HG03432 (cell line): ENCODE measurements at regions not wholly inside any gene's neighbourhood (a gene's known extent, or its start where the extent isn't known, plus 50 kb on each side); places are given as distances from the start of the nearest gene placed in this dataset.

Experiments
- ATAC-seq: cut with Tn5 transposase; IDR thresholded peaks from one replicate; pipeline ENCODE4 v1.9.1; 2021; ENCODE audit warnings: mild to moderate bottlenecking, moderate library complexity; ENCODE audit not compliant: unreplicated experiment

DNA sequence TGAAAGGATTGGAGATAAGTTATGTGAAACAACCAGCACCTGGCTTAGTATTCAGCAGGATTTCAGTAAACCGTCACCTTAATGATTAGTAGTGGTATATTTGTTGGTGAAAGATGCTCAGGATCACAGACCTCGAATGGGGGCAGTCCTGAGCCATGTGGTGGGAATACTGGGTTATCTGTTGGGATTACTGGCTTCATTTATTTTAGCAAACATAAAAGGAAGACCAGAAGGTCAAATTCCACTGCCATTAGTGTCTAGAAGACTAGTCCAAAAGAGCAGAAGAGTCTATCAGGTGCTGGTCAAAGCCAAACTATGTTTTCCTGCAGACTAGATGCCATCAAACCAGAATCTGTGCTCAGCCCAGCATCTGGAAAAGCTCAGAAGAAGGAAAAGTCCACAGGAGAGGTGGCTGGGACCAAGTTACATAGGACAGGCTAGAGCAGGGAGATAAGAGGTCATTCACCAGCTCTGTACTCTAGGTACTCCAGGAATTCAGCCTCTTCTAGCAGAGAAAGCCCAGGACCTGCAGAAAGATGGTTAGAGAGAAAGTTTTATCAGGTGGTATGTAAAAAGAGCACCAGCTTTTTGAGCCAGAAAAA is 343.4 kb downstream of the PLPP3 start:
- no peak for ATAC-seq

DNA sequence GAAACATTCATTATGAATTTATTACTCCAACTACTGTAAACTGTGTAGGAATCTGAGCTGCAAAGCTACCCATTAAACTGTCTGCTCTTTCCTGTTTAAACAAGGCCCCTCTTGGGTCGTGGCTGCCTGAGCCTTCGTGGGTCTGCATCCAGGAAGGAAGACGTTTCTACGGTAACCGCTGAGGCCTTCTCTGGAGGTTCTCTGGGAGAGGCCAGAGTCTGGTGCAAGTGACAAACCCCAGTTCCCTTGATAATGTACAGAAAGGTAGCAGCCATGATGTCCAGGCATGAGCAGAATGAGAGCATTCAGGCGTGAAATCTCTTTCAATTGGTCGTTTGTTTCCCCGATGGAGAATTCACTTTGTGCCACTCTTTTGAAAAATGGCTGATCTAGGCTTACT is 350.2 kb downstream of the PLPP3 start:
- ATAC-seq: no peak

DNA sequence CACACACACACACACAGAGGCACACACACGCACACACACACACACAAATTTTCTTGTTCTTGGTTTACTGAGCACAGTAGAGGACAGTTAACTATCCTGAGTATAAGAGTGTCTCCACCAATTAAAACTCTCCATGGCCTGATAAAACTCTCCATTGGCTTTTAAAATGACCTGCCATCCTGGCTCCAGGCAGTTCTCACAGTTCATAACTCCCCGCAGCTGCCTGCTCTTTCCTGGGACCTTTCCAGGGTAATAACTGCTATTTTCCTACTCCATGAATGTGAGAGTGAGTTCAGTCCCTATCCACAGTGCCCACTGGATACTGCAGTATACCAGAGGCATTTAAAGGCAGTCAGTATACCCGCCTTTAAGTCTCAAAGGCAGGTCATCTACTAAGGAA is 351.5 kb downstream of the PLPP3 start:
- ATAC-seq: no peak

DNA sequence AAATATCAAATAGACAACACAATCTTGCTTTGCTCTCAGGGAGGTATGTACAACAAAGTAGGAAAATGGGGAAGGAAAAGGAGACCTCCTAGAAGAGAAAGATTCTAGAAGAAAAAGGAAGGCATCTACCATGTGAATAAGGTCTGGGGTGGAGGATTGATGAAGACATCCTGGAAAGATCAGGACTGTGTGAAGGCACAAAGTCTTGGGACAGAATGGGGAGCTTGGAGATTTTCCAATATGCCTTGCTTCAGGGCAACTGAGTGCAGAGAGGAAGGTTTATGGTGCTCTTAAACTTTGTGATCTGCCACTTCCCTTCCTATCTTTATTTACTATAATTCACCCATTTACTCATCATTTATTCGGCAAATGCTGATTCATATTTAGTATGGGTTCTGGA is 352.0 kb downstream of the PLPP3 start:
- ATAC-seq: no peak

DNA sequence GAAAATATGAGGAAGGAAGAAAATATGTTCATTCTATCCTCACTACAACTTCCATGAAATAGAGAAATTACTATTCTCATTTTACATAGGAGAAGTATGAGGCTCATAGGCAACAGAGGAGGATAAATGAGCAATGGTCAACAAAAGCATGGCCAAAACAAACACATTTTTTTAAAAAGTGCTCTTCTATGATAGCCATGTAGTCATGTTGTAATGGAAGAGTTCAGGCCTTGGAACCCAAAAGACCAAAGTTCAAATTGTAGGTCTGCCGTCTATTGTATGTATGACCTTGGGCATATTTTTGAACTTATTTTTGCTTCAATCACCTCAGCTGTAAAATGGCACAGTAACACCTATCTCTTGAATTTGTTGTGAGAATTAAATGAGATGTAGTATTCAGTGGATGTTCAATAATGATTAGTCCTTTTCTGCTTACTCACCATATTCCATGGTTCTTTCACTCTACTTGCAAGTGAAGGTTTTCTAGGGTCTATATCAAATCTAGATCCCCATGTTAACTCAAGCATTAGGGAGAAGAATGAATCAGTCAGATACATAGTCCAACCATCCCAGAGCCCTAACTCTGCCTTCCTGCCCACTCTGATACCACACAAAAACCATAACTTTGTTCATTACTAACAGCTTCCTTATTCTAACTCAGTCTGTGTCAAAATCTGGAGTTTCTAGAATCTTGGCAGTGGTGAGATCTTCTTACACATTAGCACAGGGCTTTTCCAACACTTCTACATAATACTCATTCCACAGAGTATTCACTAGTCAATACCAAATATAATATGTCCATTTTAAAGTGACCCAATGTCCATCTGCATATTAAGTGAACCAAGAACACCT is 353.2 kb downstream of the PLPP3 start:
- no peak for ATAC-seq

DNA sequence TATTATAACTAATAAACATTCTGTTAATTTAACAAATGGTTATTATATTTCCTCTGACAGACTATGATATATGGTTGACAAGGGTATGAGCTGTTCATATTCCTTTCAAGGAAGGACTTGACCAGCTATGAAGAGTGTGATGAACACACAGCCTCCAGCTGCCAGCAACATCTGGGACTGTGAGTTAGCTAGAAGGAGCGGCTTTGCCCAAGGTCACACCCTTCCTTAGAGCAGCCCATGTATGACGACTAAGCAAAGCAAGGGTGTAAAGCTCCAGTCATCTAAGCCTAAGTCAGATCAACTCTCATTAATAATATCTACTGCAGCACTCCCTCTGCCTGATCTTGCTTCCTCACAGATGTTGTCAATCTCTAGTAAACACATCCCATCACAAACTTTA is 355.4 kb downstream of the PLPP3 start:
- no peak for ATAC-seq

DNA sequence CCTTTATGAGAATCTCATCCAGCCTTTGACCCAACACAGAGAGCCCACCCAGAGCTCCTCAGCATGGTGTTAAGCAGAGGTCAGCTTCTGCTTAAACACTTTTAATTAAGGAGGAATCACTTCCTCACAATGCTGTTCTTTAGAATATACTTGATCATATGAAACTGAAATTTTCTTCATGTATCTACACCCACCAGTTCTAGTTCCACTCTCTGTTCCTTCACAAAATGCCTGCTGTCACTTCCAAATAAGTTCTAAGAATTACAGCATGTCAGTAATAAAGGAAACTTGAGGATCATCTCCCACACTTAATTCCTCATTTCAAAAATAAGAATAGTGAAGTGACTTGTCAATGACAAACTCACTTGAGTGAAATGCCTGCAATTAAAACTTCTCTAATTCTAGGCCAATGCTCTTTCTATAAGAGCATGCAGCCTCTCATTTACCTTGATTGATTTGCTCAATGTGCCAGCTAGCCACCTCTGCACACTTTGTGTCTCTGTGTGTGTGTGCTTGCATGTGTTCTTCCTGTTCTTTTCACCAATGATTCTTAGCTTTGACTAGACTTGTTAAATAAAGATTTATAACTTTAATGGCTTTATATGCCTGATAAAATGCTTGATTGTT is 356.3 kb downstream of the PLPP3 start:
- no peak for ATAC-seq

DNA sequence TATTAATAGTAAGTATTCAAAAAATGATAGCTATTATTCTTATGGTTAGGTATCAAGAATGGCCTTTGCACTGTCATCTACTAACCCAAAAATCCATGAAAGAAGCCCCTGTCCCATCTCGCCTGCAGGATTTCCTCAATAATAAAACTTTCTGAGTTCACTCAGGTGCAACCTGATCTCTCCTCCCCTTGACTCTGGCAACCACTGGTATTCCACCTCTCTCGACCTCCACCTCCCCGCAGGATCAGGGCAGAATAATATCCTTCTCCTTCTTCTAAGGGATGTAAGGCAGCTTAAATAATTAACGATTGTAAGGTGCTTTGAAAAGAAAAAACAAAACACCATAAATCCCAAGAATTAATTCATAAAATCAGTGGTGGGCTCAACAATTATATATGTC is 359.3 kb downstream of the PLPP3 start:
- no peak for ATAC-seq

DNA sequence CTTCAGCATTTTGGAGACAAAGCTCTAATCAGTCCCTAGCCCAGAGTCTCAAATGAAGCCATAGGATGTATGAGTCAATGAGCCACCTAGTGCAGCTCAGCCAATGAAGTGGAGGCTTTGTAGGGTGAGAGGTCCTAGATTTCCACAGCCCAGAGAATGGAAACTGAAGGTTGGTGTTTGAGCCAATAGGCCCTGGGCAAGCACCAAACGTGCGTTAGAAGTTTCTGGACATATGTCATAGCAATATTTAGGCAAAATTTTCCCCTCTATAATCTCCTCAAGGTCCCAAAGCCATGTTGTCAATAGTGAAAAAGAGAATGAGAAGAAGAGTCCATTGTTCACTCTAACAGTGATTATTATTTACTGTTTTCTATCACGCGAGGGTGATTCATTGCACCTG is 361.3 kb downstream of the PLPP3 start:
- no peak for ATAC-seq

DNA sequence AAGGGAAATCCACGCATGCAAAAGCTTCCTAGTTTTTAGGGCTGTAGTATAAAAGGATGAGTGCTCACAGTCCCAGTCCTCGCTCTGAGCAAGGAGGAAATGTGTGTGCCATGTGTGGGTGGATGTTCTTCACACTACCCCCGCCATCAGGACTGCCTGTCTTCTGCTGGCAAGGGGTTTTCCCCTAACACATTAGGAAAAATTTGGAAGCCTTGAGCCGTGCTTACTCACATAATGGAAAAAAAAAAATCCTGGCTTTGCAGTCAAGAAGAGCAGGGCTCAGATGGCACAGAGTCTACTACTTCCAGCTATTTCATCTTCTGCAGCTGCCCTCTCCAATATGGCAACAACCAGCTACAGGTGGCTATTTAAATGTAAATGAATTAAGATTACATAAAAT is 363.1 kb downstream of the PLPP3 start:
- no peak for ATAC-seq

DNA sequence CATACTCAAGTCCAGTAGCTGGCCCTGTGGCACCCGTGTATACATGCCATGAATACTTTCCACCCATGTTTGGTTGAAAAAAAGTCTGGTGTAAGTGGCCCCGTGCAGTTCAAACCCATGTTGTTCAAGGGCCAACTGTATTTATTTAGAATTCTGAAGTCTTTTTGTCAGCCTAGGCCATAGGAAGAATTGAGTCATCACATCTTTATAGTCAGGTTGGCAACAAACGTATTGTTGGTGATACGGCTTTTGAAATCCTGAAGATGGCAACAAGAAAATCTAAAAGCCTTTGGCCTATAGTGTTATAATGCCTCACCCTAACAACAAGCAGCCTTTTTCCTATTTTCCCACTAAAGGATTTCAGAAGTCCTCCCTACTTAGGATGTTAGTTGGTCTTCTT is 363.6 kb downstream of the PLPP3 start:
- ATAC-seq: no peak

DNA sequence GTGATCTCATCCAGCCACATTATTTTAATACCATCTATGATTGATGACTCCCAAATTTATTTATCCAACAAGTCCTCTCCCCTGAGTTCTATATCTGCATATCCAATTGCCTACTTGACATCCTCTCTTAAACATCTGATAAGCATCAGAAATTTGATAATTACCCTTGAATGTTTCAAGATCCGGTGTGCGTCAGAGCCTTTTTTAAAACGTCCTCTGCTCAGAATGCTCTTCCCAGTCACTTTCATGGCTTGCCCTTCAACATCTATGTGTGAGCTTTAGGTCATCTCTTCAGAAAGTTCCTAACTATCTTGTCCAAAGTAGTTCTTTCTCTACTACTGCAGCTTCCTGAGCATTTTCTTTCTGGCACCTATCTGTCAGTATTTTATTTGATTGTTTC is 364.3 kb downstream of the PLPP3 start:
- no peak for ATAC-seq

DNA sequence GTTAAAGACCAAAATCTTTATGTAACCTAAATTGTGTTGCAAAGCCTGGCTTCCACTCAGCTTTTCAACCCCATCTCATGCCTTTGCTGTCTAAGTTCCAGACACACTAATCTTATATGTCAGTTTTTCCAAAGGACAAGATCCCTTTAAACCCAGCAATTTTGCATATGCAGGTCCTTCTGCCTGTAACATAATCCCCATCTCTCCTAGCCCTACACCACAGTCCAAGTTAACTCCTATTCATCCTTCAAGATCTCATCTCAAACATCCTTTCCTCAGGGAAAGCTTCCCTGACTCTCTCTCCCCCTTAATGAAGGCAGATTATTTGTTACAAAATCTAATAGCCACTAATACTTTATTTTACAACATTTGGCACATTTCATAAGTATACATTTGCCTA is 366.3 kb downstream of the PLPP3 start:
- no peak for ATAC-seq

DNA sequence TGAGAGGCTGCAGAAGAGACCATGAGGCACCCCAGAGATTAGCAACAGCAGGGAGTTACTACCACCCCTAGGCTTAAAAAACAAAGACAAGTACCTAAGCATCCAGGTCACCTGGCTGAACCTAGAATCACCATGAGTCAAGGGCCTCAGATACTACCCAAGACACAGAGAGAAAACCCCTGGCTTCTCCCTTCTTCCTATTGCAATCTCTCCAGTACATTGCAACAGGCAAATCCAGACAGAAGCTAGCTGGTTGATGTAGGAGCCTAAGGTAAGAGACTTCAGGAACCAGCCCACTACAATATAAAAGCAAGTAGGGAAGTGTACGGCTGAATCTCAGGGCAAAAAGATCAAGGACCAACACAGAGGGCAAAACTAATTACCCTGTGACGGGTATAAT is 367.2 kb downstream of the PLPP3 start:
- ATAC-seq: no peak

DNA sequence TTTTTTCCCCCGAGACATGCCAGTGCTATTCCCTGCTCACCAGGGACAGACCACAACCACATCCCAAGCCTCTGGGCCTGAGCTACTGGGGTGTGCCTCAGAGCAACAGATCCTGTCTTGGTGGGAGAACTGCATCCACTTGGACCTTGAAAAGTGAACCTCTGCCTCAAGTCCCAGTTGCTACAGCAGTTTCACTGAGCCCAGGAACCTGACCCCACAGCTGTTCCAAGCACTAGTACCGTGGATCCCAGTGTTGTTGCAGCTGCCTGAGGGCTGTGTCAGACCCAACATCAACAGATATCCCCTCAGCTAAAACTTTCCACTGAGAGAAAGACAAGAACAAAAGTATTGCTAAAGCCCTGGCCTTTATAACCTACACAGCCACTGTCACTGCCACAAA is 373.0 kb downstream of the PLPP3 start:
- no peak for ATAC-seq

DNA sequence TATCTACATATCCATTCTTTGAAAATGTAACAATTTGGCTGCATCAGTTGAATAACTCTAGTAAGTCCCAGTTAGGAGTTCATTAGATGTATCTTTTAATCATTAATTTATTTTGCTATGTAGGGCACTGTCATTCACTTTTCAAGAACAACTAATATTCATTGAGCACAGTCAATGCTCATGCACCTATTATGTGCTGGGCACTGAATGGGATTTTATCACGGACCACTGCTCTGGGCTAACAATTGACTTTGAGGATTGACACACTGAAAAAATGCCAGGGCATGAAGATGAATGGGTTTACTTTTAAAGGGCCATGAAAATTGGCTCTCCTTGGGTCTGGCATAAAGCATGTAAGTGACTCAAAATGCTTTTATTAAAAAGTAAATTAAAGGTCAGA is 375.2 kb downstream of the PLPP3 start:
- no peak for ATAC-seq

DNA sequence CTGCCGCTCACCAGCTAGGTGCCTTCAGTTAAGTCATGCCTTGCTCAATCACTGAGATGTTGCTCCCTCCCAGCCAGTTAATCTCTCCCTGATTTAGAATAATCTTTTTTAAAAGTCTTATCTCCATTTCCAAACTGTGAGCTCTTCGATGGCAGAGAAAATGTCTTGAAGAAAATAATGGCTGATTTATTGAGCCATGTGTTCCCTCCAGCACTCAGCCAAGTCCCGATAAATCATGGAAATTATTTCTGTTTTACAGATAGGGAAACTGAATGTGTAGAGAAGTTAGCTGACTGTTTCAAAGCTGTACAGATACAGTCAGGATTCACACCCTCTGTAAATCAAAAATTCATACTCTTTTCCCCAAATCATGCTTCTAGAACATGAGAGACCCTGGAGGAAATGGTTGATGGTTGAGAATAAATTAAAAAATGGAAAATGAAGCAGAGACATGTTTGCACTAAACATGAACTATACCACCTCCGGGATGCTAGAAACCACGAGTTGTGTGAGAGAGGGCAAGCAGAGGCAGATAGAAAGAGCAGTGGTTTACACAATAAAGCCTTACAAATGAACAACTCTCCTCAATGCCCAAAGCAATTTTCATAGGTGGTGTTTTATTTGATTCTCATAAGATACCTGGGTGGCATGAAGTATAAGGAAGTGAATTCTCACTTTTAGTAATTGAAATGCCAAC is 376.4 kb downstream of the PLPP3 start:
- ATAC-seq: no peak

DNA sequence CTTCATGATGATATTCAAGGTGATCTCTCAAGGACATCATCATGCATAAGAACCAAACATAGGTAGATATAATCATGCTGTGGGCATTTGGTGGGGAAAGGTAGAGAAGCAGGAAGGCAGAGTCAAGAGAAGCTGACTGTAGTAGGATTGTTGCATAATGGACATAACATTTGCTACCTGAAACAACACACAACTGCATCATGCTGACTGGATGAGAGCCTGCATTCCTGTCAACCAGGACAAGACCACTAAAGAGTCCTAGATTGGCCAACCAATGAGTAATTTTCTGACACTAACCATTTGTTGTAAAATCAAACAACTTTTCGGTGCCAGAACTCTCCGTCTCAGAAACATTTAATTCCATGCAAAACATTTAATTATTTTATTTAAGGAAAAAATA is 377.2 kb downstream of the PLPP3 start:
- ATAC-seq: no peak

DNA sequence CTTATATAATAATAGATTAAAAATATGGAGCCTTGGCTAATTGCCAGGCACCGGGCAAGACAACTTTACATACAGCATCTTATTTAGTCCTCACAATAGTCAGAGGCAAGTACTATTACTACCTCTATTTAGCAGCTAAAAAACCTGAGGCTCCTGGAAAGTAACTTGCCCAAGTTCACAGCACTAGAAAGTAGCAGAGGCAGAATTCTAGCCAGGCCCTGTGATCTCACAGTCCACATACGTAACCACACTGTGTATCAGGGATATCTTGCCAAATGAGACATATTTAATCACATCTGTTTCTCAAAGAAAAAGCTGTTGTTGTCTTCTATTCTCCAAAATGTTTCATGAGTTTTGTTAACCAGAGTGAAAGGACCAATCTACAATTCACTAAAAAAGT is 378.5 kb downstream of the PLPP3 start:
- ATAC-seq: no peak

DNA sequence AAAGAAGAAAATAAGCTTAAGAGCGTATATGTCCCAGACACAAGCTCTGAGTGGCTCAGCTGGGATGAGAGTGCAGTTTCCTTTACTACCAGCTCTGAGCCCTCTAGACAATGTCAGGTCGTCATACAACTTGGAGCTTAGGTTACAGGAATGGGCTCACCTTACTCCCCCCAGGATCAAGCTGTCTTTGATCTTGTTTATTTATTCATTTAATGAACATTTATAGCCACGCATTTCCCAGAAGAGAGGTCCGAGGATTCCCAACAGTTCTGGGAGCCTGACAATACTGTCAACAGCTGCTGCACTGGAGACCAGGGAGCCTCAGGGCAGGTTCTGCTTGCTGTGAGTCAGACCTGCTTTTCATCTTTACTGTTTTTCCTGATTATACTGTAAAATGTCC is 378.9 kb downstream of the PLPP3 start:
- ATAC-seq: no peak

DNA sequence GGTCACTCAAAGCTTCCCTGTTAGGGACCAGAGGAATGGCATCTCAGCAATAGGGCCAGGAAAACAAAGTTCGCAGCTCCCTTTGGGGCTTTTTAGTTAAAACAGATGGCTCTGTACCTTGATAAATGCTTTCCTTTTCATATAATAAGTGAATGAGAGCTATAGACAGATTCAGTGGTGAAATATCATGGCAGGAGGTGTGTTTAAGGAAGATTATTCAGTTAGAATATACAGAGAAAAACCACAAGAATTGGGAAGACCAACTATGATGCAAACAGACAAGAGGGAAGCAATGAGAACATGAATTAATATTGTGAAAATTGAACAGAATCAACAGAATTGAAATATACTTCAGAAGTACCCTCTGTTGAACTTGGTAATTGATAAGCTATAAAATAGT is 379.4 kb downstream of the PLPP3 start:
- ATAC-seq: no peak

DNA sequence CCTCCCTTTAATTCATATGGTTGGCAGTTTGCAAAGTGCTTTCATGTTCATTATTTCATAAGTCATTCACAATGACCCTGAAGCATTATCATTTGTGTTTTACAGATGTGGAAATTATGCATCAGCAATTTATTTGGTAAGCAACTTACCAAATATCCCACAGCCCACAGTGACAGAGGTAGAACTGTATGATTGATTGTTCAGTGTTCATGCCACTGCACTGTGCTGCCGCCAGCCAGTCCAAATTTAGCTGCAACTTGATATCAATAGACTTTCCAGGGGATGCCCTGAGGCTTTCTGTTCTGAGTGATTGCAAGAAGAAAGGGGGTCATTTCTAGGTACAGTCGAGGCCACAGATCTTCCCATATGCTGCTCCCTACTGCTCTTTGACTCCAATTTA is 380.3 kb downstream of the PLPP3 start:
- ATAC-seq: no peak
